H1 (cell line): ENCODE measurements at regions not wholly inside any gene's neighbourhood (a gene's known extent, or its start where the extent isn't known, plus 50 kb on each side); places are given as distances from the start of the nearest gene placed in this dataset.

ENCODE experiments used
- ATF3 ChIP-seq: IDR thresholded peaks from 2 replicates; pipeline ENCODE4 v1.6.1; 2011; ENCODE audit warnings: low read depth, mild to moderate bottlenecking, low read length; ENCODE audit not compliant: insufficient read depth
- CHD1 ChIP-seq: IDR thresholded peaks from 2 replicates; pipeline ENCODE4 v1.6.1; 2012; ENCODE audit warnings: low read depth, low read length, improper control_type of control experiment
- JUN ChIP-seq: IDR thresholded peaks from 2 replicates; pipeline ENCODE4 v1.6.1; 2011; ENCODE audit warnings: low read depth, mild to moderate bottlenecking, improper control_type of control experiment, low read length
- SIX5 ChIP-seq: IDR thresholded peaks from 2 replicates; pipeline ENCODE4 v1.6.1; 2011; ENCODE audit warnings: mild to moderate bottlenecking, low read depth, low read length
- TAF7 ChIP-seq: optimal IDR thresholded peaks from 2 replicates; pipeline ENCODE3; 2011; ENCODE audit warnings: low read depth, mild to moderate bottlenecking, inconsistent platforms, low read length, moderate library complexity, borderline replicate concordance
- YY1 ChIP-seq: IDR thresholded peaks from 2 replicates; pipeline ENCODE4 v1.6.1; 2011; ENCODE audit warnings: low read depth, mild to moderate bottlenecking, low read length

DNA sequence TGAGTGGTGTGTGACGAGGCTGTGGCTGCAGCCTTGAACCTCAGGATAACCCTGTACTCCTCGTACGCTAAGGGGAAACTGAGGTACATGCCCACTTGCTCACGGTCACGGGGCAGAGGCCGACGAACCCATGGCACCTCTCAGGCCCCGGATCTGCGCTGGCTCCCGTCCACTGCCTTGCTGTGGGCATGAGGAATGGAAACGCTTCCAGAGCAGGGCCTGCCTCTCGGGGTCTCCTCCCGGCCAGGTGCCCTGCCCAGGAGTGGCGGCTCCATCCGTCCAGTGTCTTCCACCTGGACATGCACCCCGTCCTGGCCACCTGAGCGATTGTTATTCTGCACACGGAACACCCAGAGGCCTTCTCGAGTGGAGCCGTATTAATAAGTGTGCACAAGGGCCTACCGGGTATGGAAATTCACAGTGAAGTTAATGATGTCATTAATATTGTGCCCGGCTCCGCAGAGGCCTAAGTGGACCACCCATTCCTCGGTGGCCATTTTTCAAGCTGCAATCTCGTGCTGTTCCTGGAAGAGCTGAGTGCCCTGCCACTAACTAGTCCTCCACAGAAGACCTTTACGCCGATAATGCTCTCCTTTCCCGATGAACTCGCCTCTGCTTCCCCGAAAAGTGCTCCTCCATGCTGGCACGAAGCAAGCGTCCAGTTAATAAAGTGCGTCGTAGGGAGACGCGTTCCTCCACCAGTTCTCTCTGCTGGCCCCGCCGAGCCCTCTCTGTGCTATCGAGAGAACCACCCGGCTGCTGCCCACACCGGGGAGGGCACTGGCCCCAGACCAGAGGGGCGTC, 927.9 kb downstream of the BRD1 start (continued):
- no peak for TF ChIP-seq ATF3
- TF ChIP-seq CHD1, result no peak
- no peak for TF ChIP-seq SIX5
- TF ChIP-seq TAF7, result no peak
- TF ChIP-seq YY1, result no peak
- no peak for TF ChIP-seq JUN
